ENCODE measurements at regions not wholly inside any gene's neighbourhood (a gene's known extent, or its start where the extent isn't known, plus 50 kb on each side); places are given as distances from the start of the nearest gene placed in this dataset.

GRCh38 chr2:120828829-120829632 lies 93.4 kb downstream of the GLI2 start:
- CTCF ChIA-PET, result interaction anchor here (1.9 kb wide), 1 partner anchor 245 kb away, joined by 4 read pairs; no protein-coding TSS in a partner anchor

GRCh38 chr2:120829633-120830025 lies 94.0 kb downstream of the GLI2 start:
- DNase-seq (ENCODE audit: low read depth), result no peak
- Histone ChIP-seq H3K36me3 (ENCODE audit: control insufficient read depth, insufficient read depth, low read length) (no peaks in the 10 kb centered on the region), H3K4me3 (ENCODE audit: low read depth, low read length) (no peak overlapping the region), H3K27me3 (ENCODE audit: control insufficient read depth, insufficient read depth, low read length) (no peaks in the 10 kb centered on the region)
- ChIA-PET CTCF (interaction anchor here (1.9 kb wide), 1 partner anchor 245 kb away, joined by 4 read pairs; no protein-coding TSS in a partner anchor), POLR2A (no interaction called here)
- TF ChIP-seq CTCF (IDR thresholded peaks at IDR 0.05; ENCODE audit: insufficient read depth, low read depth, low read length), result no peak

More at GRCh38 chr2:120828829-120829632, 93.4 kb downstream of the GLI2 start:
- no peaks in the 10 kb centered on the region for H3K27me3 ChIP-seq (ENCODE audit: control insufficient read depth, insufficient read depth, low read length)
- no peak for TF ChIP-seq CTCF (IDR thresholded peaks at IDR 0.05; ENCODE audit: insufficient read depth, low read depth, low read length)
- no peaks in the 10 kb centered on the region for H3K36me3 ChIP-seq (ENCODE audit: control insufficient read depth, insufficient read depth, low read length)
- POLR2A ChIA-PET, result interaction anchor here (0.6 kb wide), 1 partner anchor 113 kb away, joined by 11 read pairs; no protein-coding TSS in a partner anchor
- no peak overlapping the region for H3K4me3 ChIP-seq (ENCODE audit: low read depth, low read length)
- DNase-seq (ENCODE audit: low read depth), result no peak

GRCh38 chr2:120830096-120830830 lies 94.6 kb downstream of the GLI2 start:
- ChIA-PET CTCF (no interaction called here), POLR2A (no interaction called here)
- peaks cover 2% of the 10 kb centered on the region; the same call in 1 of the 2 replicates for H3K36me3 ChIP-seq (ENCODE audit: control insufficient read depth, insufficient read depth, low read length)
- no peak overlapping the region for H3K4me3 ChIP-seq (ENCODE audit: low read depth, low read length)
- no peak for TF ChIP-seq CTCF (IDR thresholded peaks at IDR 0.05; ENCODE audit: insufficient read depth, low read depth, low read length)
- H3K27me3 ChIP-seq (ENCODE audit: control insufficient read depth, insufficient read depth, low read length), result no peaks in the 10 kb centered on the region
- no peak for DNase-seq (ENCODE audit: low read depth)

- TF ChIP-seq CTCF (IDR thresholded peaks at IDR 0.05; ENCODE audit: insufficient read depth, low read depth, low read length), result no peak
- Histone ChIP-seq H3K27me3 (ENCODE audit: control insufficient read depth, insufficient read depth, low read length) (no peaks in the 10 kb centered on the region), H3K36me3 (ENCODE audit: control insufficient read depth, insufficient read depth, low read length) (peaks cover 2% of the 10 kb centered on the region; the same call in 1 of the 2 replicates), H3K4me3 (ENCODE audit: low read depth, low read length) (no peak overlapping the region)
- DNase-seq (ENCODE audit: low read depth), result no peak
- ChIA-PET POLR2A (no interaction called here), CTCF (no interaction called here)
Measured at GRCh38 chr2:120831086-120831485, 95.4 kb downstream of the GLI2 start.

- POLR2A ChIA-PET, result no interaction called here
- H3K36me3 ChIP-seq (ENCODE audit: control insufficient read depth, insufficient read depth, low read length), result peaks cover 2% of the 10 kb centered on the region; the same call in 1 of the 2 replicates
- no peaks in the 10 kb centered on the region for H3K27me3 ChIP-seq (ENCODE audit: control insufficient read depth, insufficient read depth, low read length)
- no peak for DNase-seq (ENCODE audit: low read depth)
- no peak for TF ChIP-seq CTCF (IDR thresholded peaks at IDR 0.05; ENCODE audit: insufficient read depth, low read depth, low read length)
- H3K4me3 ChIP-seq (ENCODE audit: low read depth, low read length), result no peak overlapping the region
- CTCF ChIA-PET, result no interaction called here
Measured at GRCh38 chr2:120831891-120832290, 96.2 kb downstream of the GLI2 start.

Measured in BJ (cell line).